Muscle layer of colon (tissue), 2 donors: ENCODE measurements at regions not wholly inside any gene's neighbourhood (a gene's known extent, or its start where the extent isn't known, plus 50 kb on each side); places are given as distances from the start of the nearest gene placed in this dataset.
"Not testable (repeated sequence)": the region's sequence is repeated elsewhere in the genome, so short reads cannot be mapped to it uniquely, and the experiment has no call there.

ENCODE experiments used
- H3K27ac ChIP-seq: one replicate; pipeline ENCODE4 v1.7.0; 2013; ENCODE audit warnings: low read depth, mild to moderate bottlenecking, low read length, moderate library complexity
- H3K27me3 ChIP-seq, 2 donors: one replicate each; pipeline ENCODE4 v1.7.0; 2013; ENCODE audit warnings: low read length in 2 of 2, mild to moderate bottlenecking in 2 of 2; ENCODE audit not compliant: insufficient read depth in 2 of 2, control insufficient read depth in 1 of 2
- H3K36me3 ChIP-seq: one replicate; pipeline ENCODE4 v1.7.0; 2013; ENCODE audit warnings: mild to moderate bottlenecking, low read length; ENCODE audit not compliant: insufficient read depth
- H3K4me1 ChIP-seq: one replicate; pipeline ENCODE4 v1.7.0; 2013; ENCODE audit warnings: mild to moderate bottlenecking, low read length; ENCODE audit not compliant: insufficient read depth
- H3K4me3 ChIP-seq, 2 donors: one replicate each; pipeline ENCODE4 v1.7.0; 2013; ENCODE audit warnings: low read length in 2 of 2, low read depth in 1 of 2, mild to moderate bottlenecking in 1 of 2, moderate library complexity in 1 of 2
- H3K9ac ChIP-seq: one replicate; pipeline ENCODE4 v1.7.0; 2013; ENCODE audit warnings: low read length
- H3K9me3 ChIP-seq: one replicate; pipeline ENCODE4 v1.7.0; 2013; ENCODE audit warnings: mild to moderate bottlenecking, low read length
- donor health status: abdominal sarcoma.
- donor health status: Adenocarcinoma of cecum.

DNA sequence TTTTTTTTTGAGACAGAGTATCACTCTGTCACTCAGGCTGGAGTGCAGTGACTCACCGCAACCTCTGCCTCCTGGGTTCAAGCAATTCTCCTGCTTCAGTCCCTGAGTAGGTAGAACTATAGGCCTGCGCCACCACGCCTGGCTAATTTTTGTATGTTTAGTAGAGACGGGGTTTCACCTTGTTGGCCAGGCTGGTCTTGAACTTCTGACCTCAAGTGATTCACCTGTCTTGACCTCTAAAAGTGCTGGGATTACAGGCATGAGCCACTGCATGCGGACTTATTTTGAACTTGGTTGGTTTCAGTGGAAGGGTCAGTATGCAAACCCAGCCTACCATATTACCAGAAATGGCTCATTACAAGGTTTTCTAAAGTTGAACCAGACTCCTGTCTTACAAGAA lies 61.6 kb upstream of the GBA3 start:
- H3K27me3 ChIP-seq, H3K4me3 ChIP-seq, H3K36me3 ChIP-seq, H3K27ac ChIP-seq, H3K9ac ChIP-seq, H3K4me1 ChIP-seq, H3K9me3 ChIP-seq: not testable (repeated sequence)

DNA sequence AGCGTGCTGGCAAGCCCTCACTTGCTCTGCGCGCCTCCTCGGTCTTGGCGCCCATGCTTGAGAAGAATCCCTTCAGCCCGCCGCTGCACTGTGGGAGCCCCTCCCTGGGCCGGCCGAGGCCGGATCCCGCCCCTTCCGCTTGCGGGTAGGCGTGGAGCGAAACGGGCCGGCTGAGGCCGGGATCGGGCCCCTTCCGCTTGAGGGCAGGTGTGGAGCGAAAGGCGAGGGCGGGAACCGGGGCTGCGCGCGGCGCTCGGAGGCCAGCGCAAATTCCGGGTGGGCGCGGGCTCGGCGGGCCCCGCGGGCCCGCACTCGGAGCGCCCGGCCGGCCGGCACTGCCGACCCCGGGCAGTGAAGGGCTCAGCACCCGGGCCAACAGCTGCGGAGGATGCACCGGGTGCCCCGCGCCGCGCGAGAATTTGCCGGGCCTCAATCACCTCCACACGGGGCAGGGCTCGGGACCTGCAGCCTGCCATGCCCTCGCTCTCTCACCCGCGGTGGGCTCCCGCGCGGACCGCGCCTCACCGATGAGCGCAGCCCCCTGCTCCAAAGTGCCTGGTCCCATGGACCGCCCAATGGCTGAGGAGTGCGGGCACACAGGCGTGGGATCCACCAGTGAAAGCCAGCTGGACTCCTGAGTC lies 58.1 kb upstream of the GBA3 start:
- no peaks in the 10 kb centered on the region for H3K9me3 ChIP-seq
- H3K27me3 ChIP-seq, result no peaks in the 10 kb centered on the region
- no peaks in the 10 kb centered on the region for H3K36me3 ChIP-seq
- no peak overlapping the region for H3K27ac ChIP-seq
- H3K9ac ChIP-seq, result no peak overlapping the region
- no peak overlapping the region for H3K4me3 ChIP-seq
- H3K4me1 ChIP-seq, result no peaks in the 10 kb centered on the region

DNA sequence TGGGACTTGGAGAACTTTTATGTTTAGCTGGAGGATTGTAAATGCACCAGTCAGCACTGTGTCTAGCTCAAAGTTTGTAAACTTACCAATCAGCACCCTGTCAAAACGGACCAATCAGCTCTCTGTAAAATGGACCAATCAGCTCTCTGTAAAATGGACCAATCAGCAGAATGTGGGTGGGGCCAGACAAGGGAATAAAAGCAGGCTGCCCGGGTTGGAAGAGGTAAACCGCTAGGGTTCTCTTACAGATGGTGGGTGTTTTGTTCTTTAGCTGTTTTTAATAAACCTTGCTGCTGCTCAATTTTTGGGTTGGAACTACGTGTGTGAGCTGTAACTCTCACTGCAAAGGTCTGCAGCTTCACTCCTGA lies 57.6 kb upstream of the GBA3 start:
- not testable (repeated sequence) for H3K36me3 ChIP-seq, H3K9me3 ChIP-seq, H3K4me1 ChIP-seq, H3K27me3 ChIP-seq, H3K4me3 ChIP-seq, H3K27ac ChIP-seq, H3K9ac ChIP-seq

DNA sequence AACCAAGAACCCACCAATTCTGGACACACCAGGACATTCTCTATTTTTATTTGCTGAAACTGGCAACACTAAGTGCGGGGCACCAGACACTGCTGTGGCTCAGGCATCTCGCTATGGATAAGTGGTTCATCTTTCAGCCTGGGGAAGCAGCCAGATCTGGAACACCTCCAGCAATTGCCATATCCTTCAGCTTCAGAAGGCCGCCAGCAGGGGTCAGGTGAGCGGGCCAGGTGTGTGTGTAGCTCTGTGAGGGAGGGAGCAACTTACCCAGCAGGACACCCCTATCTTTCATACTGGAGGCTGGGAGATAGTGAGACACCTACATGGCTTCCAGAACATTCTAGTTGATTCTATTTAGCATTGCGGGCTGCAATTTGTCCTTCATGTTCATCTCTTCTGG lies 57.0 kb upstream of the GBA3 start:
- Histone ChIP-seq H3K36me3 (no peaks in the 10 kb centered on the region), H3K27ac (no peak overlapping the region), H3K27me3 (no peaks in the 10 kb centered on the region), H3K9ac (no peak overlapping the region), H3K4me3 (no peak overlapping the region), H3K9me3 (no peaks in the 10 kb centered on the region), H3K4me1 (no peaks in the 10 kb centered on the region)

DNA sequence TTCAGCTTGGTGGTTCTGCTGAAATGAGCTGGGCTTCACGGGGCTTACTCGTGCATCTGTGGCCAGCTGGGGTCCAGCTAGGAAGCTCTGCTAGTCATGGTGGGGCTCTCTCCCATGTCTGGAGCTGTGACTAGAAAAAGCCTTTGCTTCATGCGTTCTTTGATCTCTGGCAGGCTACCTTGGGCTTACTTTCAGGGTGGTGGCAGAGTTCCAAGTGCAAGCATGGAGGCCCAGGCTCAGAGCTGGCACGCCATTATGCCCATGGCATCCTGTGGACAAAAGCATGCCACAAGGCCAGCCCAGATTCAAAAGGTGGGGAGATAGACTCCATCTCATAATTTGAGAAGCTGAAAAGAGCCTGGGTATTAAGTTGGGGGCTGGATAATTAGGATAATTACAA lies 55.4 kb upstream of the GBA3 start:
- Histone ChIP-seq H3K4me1 (no peaks in the 10 kb centered on the region), H3K27ac (no peak overlapping the region), H3K4me3 (no peak overlapping the region), H3K27me3 (no peaks in the 10 kb centered on the region), H3K9ac (no peak overlapping the region), H3K9me3 (no peaks in the 10 kb centered on the region), H3K36me3 (no peaks in the 10 kb centered on the region)
